H1 (cell line): ENCODE measurements at regions not wholly inside any gene's neighbourhood (a gene's known extent, or its start where the extent isn't known, plus 50 kb on each side); places are given as distances from the start of the nearest gene placed in this dataset.

ENCODE experiments used
- CTCF ChIA-PET: fragments of 300-600 bp; sonication (Branson Sonifier 250); formaldehyde crosslinking; loops from one replicate; lab custom pipeline; 2021; ENCODE audit not compliant: partially characterized antibody; lab: Charles Lee
- POLR2A ChIA-PET: fragments of 300-600 bp; sonication (Branson Sonifier 250); formaldehyde crosslinking; loops from one replicate; lab custom pipeline; 2021; ENCODE audit warnings: inconsistent platforms; ENCODE audit not compliant: partially characterized antibody; lab: Charles Lee
- DNase-seq, 2 experiments: peaks; one replicate each; pipeline versions ENCODE4 v3.0.0 to v3.0.0-alpha.2; 2010 to 2022; ENCODE audit warnings: low spot score in 2 of 2, low read depth in 1 of 2, mixed read lengths in 1 of 2
- FAIRE-seq: peaks from 2 replicates; lab custom pipeline; 2011; peaks lifted over from hg19 to GRCh38; lab: Jason Lieb, UNC
- H2AFZ ChIP-seq: 2 replicates; pipeline ENCODE4 v1.8.1; 2012; ENCODE audit warnings: low read length, inconsistent platforms
- H2AK5ac ChIP-seq: 2 replicates; pipeline ENCODE4 v1.6.1; 2013; ENCODE audit warnings: low read depth, low read length
- H2BK120ac ChIP-seq: replicated peaks from 2 replicates; pipeline ENCODE3; 2013; ENCODE audit warnings: low read depth, low read length, inconsistent platforms
- H2BK12ac ChIP-seq: 2 replicates; pipeline ENCODE4 v1.6.1; 2013; ENCODE audit warnings: low read depth, low read length
- H2BK15ac ChIP-seq: 2 replicates; pipeline ENCODE4 v1.6.1; 2013; ENCODE audit warnings: low read length
- H2BK20ac ChIP-seq: 2 replicates; pipeline ENCODE4 v1.6.1; 2013; ENCODE audit warnings: low read length
- H2BK5ac ChIP-seq: 2 replicates; pipeline ENCODE4 v1.6.1; 2013; ENCODE audit warnings: low read depth, low read length
- H3K14ac ChIP-seq: 2 replicates; pipeline ENCODE4 v1.6.1; 2013; ENCODE audit warnings: inconsistent platforms; ENCODE audit not compliant: insufficient read length
- H3K18ac ChIP-seq: 2 replicates; pipeline ENCODE4 v1.6.1; 2013; ENCODE audit warnings: low read length; ENCODE audit errors: extremely low read depth
- H3K23ac ChIP-seq: 2 replicates; pipeline ENCODE4 v1.6.1; 2013; ENCODE audit warnings: inconsistent platforms; ENCODE audit not compliant: insufficient read length
- H3K23me2 ChIP-seq: 2 replicates; pipeline ENCODE4 v1.6.1; 2013; ENCODE audit warnings: low read depth, low read length
- H3K27ac ChIP-seq: 2 replicates; pipeline ENCODE4 v1.6.1; 2011; ENCODE audit warnings: low read depth, low read length, inconsistent platforms
- H3K27me3 ChIP-seq, 4 experiments: replicated peaks in 1 of 4; 1 replicate in 1 of 4; 2 replicates in 3 of 4; pipeline versions ENCODE4 v1.6.1 to v1.8.1; 2011 to 2013; ENCODE audit warnings: low read length in 3 of 4, mild to moderate bottlenecking in 3 of 4, inconsistent platforms in 2 of 4, mixed read lengths in 2 of 4, moderate library complexity in 1 of 4; ENCODE audit not compliant: control insufficient read depth in 3 of 4, insufficient read depth in 3 of 4; ENCODE audit errors: extremely low read depth in 1 of 4
- H3K36me3 ChIP-seq, 4 experiments: 2 replicates each; pipeline versions ENCODE4 v1.6.1 to v1.8.1; 2011 to 2013; ENCODE audit warnings: mild to moderate bottlenecking in 4 of 4, low read length in 3 of 4, moderate library complexity in 2 of 4, control low read depth in 1 of 4, inconsistent platforms in 1 of 4; ENCODE audit not compliant: insufficient read depth in 4 of 4, control insufficient read depth in 2 of 4
- H3K4ac ChIP-seq: replicated peaks from 2 replicates; pipeline ENCODE3; 2013; ENCODE audit warnings: low read length, low read depth, mixed read lengths, inconsistent platforms; ENCODE audit not compliant: insufficient read length
- H3K4me1 ChIP-seq, 4 experiments: replicated peaks in 1 of 4; 1 replicate in 1 of 4; 2 replicates in 3 of 4; pipeline versions ENCODE4 v1.6.1 to v1.8.1; 2011 to 2013; ENCODE audit warnings: low read length in 3 of 4, inconsistent platforms in 2 of 4, mixed read lengths in 1 of 4; ENCODE audit not compliant: insufficient read depth in 4 of 4, control insufficient read depth in 3 of 4
- H3K4me2 ChIP-seq, 2 experiments: 2 replicates each; pipeline versions ENCODE4 v1.6.1 to v1.8.1; 2011 to 2013; ENCODE audit warnings: low read depth in 2 of 2, low read length in 2 of 2, control low read depth in 1 of 2, inconsistent platforms in 1 of 2, mild to moderate bottlenecking in 1 of 2; ENCODE audit not compliant: insufficient read depth in 1 of 2
- H3K4me3 ChIP-seq, 4 experiments: fragments of 200-600, 300-600 bp in 1 of 4; sonication (generic), shearing (Covaris generic), sonication (Bioruptor Twin) in 1 of 4; 2 replicates each; pipeline versions ENCODE4 v1.5.1 to v1.8.1; 2011 to 2016; ENCODE audit warnings: low read length in 4 of 4, low read depth in 3 of 4, control low read depth in 2 of 4, inconsistent platforms in 2 of 4, mild to moderate bottlenecking in 2 of 4, mixed read lengths in 1 of 4, moderate library complexity in 1 of 4; ENCODE audit not compliant: insufficient read depth in 2 of 4; ENCODE audit errors: extremely low read depth in 1 of 4
- H3K56ac ChIP-seq: replicated peaks from 2 replicates; pipeline ENCODE3; 2013; ENCODE audit warnings: low read depth, mild to moderate bottlenecking, mixed read lengths, low read length, inconsistent platforms; ENCODE audit not compliant: insufficient read length
- H3K79me1 ChIP-seq: 2 replicates; pipeline ENCODE4 v1.6.1; 2013; ENCODE audit warnings: low read depth, low read length, control low read depth
- H3K79me2 ChIP-seq, 2 experiments: 2 replicates each; pipeline versions ENCODE4 v1.6.1 to v1.8.1; 2012 to 2013; ENCODE audit warnings: low read length in 2 of 2, mild to moderate bottlenecking in 2 of 2, inconsistent platforms in 1 of 2; ENCODE audit not compliant: insufficient read depth in 2 of 2, control insufficient read depth in 1 of 2
- H3K9ac ChIP-seq, 4 experiments: replicated peaks in 1 of 4; 1 replicate in 1 of 4; 2 replicates in 3 of 4; pipeline versions ENCODE4 v1.6.1 to v1.8.1; 2011 to 2013; ENCODE audit warnings: low read depth in 3 of 4, low read length in 3 of 4, control low read depth in 2 of 4, mild to moderate bottlenecking in 2 of 4, moderate library complexity in 2 of 4, inconsistent platforms in 1 of 4; ENCODE audit errors: extremely low read depth in 1 of 4
- H3K9me3 ChIP-seq, 2 experiments: 2 replicates each; pipeline versions ENCODE4 v1.6.1 to v1.8.1; 2012 to 2013; ENCODE audit warnings: mild to moderate bottlenecking in 2 of 2, moderate library complexity in 2 of 2, control low read depth in 1 of 2, inconsistent platforms in 1 of 2, low read depth in 1 of 2, low read length in 1 of 2, mixed read lengths in 1 of 2; ENCODE audit not compliant: insufficient read depth in 2 of 2
- H4K20me1 ChIP-seq, 2 experiments: replicated peaks in 1 of 2; 2 replicates each; pipeline versions ENCODE3 to v1.8.1; 2011 to 2013; ENCODE audit warnings: inconsistent platforms in 2 of 2, low read length in 2 of 2, mild to moderate bottlenecking in 1 of 2; ENCODE audit not compliant: insufficient read depth in 2 of 2, control insufficient read depth in 1 of 2
- H4K5ac ChIP-seq: 2 replicates; pipeline ENCODE4 v1.6.1; 2013; ENCODE audit warnings: low read length, low read depth, mixed read lengths, inconsistent platforms; ENCODE audit not compliant: insufficient read length
- H4K8ac ChIP-seq: 2 replicates; pipeline ENCODE4 v1.8.0; 2013; ENCODE audit warnings: mild to moderate bottlenecking, moderate library complexity, low read length, inconsistent platforms; ENCODE audit not compliant: insufficient read depth; ENCODE audit errors: extremely low read depth
- H4K91ac ChIP-seq: replicated peaks from 2 replicates; pipeline ENCODE3; 2013; ENCODE audit warnings: low read length, mixed read lengths, inconsistent platforms; ENCODE audit not compliant: insufficient read length
- BRCA1 ChIP-seq: IDR thresholded peaks from 2 replicates; pipeline ENCODE4 v1.6.1; 2012; ENCODE audit warnings: low read depth, low read length, improper control_type of control experiment
- CBX5 ChIP-seq: fragments of 300-800, 300-1000 bp; sonication (generic); IDR thresholded peaks from 2 replicates; pipeline ENCODE4 v1.7.1; 2016; ENCODE audit warnings: antibody characterized with exemption, low read length, low read depth
- CBX8 ChIP-seq: fragments of 300-800, 300-1000 bp; sonication (generic); IDR thresholded peaks from 2 replicates; pipeline ENCODE4 v1.7.1; 2016; ENCODE audit warnings: low read depth, low read length, borderline replicate concordance
- CEBPB ChIP-seq: IDR thresholded peaks from 2 replicates; pipeline ENCODE4 v1.6.1; 2012; ENCODE audit warnings: low read depth, low read length
- CREB1 ChIP-seq: IDR thresholded peaks from 2 replicates; pipeline ENCODE4 v1.6.1; 2012; ENCODE audit warnings: inconsistent platforms
- EZH2 ChIP-seq: fragments of 200-600 bp; sonication (generic); IDR thresholded peaks from 2 replicates; pipeline ENCODE4 v1.7.1; 2012; ENCODE audit warnings: low read depth, mild to moderate bottlenecking, moderate library complexity, low read length, inconsistent platforms; ENCODE audit not compliant: severe bottlenecking
- HDAC2 ChIP-seq, 2 experiments: fragments of 300-600 bp in 1 of 2; sonication (generic) in 1 of 2; IDR thresholded peaks; 2 replicates each; pipeline ENCODE4 v1.6.1; 2011 to 2012; ENCODE audit warnings: low read depth in 2 of 2, low read length in 2 of 2, mild to moderate bottlenecking in 2 of 2, moderate library complexity in 2 of 2, borderline replicate concordance in 1 of 2, inconsistent platforms in 1 of 2
- KDM5A ChIP-seq: fragments of 200-600 bp; IDR thresholded peaks from 2 replicates; pipeline ENCODE4 v1.7.1; 2012; ENCODE audit warnings: mild to moderate bottlenecking, low read length, inconsistent platforms, mixed read lengths
- POLR2AphosphoS5 ChIP-seq: IDR thresholded peaks from 2 replicates; pipeline ENCODE4 v1.6.1; 2011; ENCODE audit warnings: low read depth, low read length
- RBBP5 ChIP-seq: IDR thresholded peaks from 2 replicates; pipeline ENCODE4 v1.7.1; 2012; ENCODE audit warnings: low read depth, mild to moderate bottlenecking, inconsistent platforms, low read length, moderate library complexity, borderline replicate concordance
- RNF2 ChIP-seq: fragments of 200-900, 300-1000 bp; sonication (generic); IDR thresholded peaks from 2 replicates; pipeline ENCODE4 v1.7.1; 2016; ENCODE audit warnings: borderline replicate concordance, low read depth, mild to moderate bottlenecking, antibody characterized with exemption, low read length; ENCODE audit not compliant: poor library complexity, severe bottlenecking; ENCODE audit errors: missing control alignments
- YY1 ChIP-seq: IDR thresholded peaks from 2 replicates; pipeline ENCODE4 v1.6.1; 2011; ENCODE audit warnings: low read depth, mild to moderate bottlenecking, low read length
- WGBS, 2 experiments: shearing (Covaris generic) in 1 of 2; methylation state at CpG; one replicate each; pipeline versions ENCODE4 v1.1.6 to v1.1.7; 2013 to 2015; ENCODE audit warnings: low lambda C conversion rate in 2 of 2, mixed read lengths in 2 of 2, inconsistent platforms in 1 of 2, low coverage in 1 of 2, missing lambda C conversion rate in 1 of 2; ENCODE audit not compliant: insufficient replicate concordance in 2 of 2, insufficient coverage in 1 of 2, insufficient read length in 1 of 2; ENCODE audit errors: extremely low coverage in 1 of 2, missing lambda C conversion rate in 1 of 2; 5-methylcytosine and 5-hydroxymethylcytosine counted together
- TF ChIP-seq, protein P1 (sequence below): IDR thresholded peaks from 2 replicates; pipeline ENCODE4 v1.6.1; 2011; ENCODE audit warnings: low read depth, mild to moderate bottlenecking, low read length; ENCODE audit not compliant: insufficient read depth

DNA sequence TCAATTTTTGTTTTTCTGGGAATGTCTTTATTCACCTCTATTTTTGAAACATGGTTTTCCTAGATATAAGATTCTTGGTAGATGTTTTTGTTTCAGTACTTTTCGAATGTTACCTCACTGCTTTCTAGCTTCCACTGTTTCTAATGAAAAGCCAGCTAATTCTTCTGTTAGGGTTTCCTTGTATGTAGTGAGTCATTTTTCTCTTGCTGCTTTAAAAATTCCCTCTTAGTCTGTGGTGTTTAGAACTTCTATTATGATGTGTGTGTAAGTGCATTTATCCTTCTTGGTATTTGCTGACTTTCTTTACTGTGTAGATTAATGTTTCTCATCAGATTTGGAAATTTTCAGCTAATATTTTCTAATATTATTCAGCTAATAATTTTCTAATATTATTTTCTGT lies 151.1 kb upstream of the OSTN start (continued):
- no peak for TF ChIP-seq CBX5

DNA sequence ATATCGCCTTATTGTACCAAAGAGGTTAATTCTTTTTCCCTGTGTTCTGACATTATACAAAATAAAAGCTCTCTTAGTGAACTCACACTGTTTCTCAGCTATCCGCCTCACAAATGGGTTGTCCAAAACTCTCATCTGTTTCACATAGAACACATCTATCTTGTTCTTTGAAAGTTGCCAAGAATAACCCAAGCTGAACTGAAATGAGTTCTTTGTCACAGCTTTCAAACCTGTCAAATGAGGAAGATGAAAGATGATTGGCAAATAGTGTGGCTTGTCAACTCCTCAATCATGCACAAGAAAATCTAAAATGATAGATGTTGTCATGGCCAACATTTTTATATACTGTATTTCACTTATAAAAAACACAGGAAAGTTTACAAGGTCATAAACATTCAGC lies 168.1 kb upstream of the OSTN start:
- no peaks in the 10 kb centered on the region for H3K79me1 ChIP-seq
- no peak overlapping the region for H2BK12ac ChIP-seq
- H3K23ac ChIP-seq = no peak overlapping the region
- no peak overlapping the region for H3K14ac ChIP-seq
- H3K4me1 ChIP-seq = no peaks in the 10 kb centered on the region
- POLR2A ChIA-PET = no interaction called here
- H3K56ac ChIP-seq = no peak overlapping the region
- H3K4me3 ChIP-seq = no peak overlapping the region
- no peak overlapping the region for H2BK15ac ChIP-seq
- no peaks in the 10 kb centered on the region for H3K79me2 ChIP-seq
- no peaks in the 10 kb centered on the region for H3K9me3 ChIP-seq
- no peaks in the 10 kb centered on the region for H4K20me1 ChIP-seq
- DNase-seq (no peak), FAIRE-seq (no peak)
- no peak overlapping the region for H2AFZ ChIP-seq
- no peaks in the 10 kb centered on the region for H3K27me3 ChIP-seq
- H4K8ac ChIP-seq = no peak overlapping the region
- no peaks in the 10 kb centered on the region for H3K36me3 ChIP-seq
- WGBS, 2 experiments = 92% methylated on average over 2 of the region's 2 CpGs; no CpG with 5 or more reads in 1 of the 2 experiments
- no peaks in the 10 kb centered on the region for H3K23me2 ChIP-seq
- H2AK5ac ChIP-seq = no peak overlapping the region
- H3K9ac ChIP-seq = no peak overlapping the region
- no peak overlapping the region for H3K4ac ChIP-seq
- H3K27ac ChIP-seq = no peak overlapping the region
- H3K18ac ChIP-seq = no peak overlapping the region
- no peak overlapping the region for H3K4me2 ChIP-seq
- no peak overlapping the region for H2BK120ac ChIP-seq
- no peak overlapping the region for H2BK20ac ChIP-seq
- CTCF ChIA-PET = interaction anchor here (0.6 to 2.8 kb wide), 3 partner anchors 19 to 1537 kb away, joined by 3 to 11 read pairs (median 3); no protein-coding TSS in a partner anchor
- H2BK5ac ChIP-seq = no peak overlapping the region
- H4K91ac ChIP-seq = no peak overlapping the region
- H4K5ac ChIP-seq = no peak overlapping the region
- TF ChIP-seq YY1 = no peak
- no peak for TF ChIP-seq POLR2AphosphoS5
- TF ChIP-seq HDAC2 (IDR thresholded peaks at IDR 0.05; ENCODE audit: borderline replicate concordance in 1 of 2, low read depth in 2 of 2, low read length in 2 of 2) = no peak
- TF ChIP-seq RBBP5 = no peak
- TF ChIP-seq, protein P1, sequence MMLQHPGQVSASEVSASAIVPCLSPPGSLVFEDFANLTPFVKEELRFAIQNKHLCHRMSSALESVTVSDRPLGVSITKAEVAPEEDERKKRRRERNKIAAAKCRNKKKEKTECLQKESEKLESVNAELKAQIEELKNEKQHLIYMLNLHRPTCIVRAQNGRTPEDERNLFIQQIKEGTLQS = no peak
- TF ChIP-seq EZH2 = no peak
- no peak for TF ChIP-seq CEBPB
- no peak for TF ChIP-seq KDM5A
- TF ChIP-seq CBX8 = no peak
- TF ChIP-seq CREB1 = no peak
- no peak for TF ChIP-seq RNF2
- no peak for TF ChIP-seq BRCA1
